ENCODE measurements at regions not wholly inside any gene's neighbourhood (a gene's known extent, or its start where the extent isn't known, plus 50 kb on each side); places are given as distances from the start of the nearest gene placed in this dataset.
A peak's percentile ranks its signal among the peaks of the same experiment; 100 is the strongest.

DNA sequence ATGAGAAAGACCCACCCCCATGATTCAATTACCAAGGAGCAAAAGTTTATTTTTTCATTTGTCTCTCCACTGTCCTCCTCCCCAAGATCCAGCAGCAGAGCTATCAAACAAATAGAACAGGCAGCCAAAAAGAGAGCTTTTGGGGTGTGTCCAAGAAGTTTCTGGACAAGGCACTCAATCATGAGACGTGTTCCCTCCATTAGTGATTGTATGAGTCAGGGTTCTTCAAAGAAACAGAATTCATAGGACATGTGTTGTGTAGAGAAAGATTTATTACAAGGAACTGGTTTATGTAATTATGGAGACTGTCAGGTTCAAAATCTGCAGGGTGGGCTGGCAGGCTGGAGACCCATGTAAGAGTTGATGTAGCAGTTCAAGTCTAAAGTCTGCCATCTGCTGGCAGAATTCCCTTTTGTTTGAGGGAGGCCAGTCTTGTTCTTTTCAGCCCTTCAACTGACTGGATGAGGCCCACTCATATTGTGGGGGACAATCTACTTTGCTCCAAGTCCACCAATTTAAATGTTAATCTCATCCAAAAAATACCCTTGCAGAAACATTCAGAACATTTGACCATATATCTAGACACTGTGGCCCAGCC is 248.1 kb upstream of the OPRM1 start:
- no peak overlapping the region for H2BK5ac ChIP-seq (ENCODE audit: insufficient read length, low read length)
- H3K23ac ChIP-seq (ENCODE audit: insufficient read length, low read depth, low read length): no peak overlapping the region
- H2AK5ac ChIP-seq (ENCODE audit: insufficient read length, low read length): no peak overlapping the region
- no peaks in the 10 kb centered on the region for H4K20me1 ChIP-seq (ENCODE audit: control insufficient read depth, insufficient read depth, insufficient read length)
- no peaks in the 10 kb centered on the region for H3K27me3 Mint-ChIP-seq (ENCODE audit: low read depth)
- no peak overlapping the region for H3K4me2 ChIP-seq (ENCODE audit: insufficient read depth, insufficient read length, low read length)
- no peak overlapping the region for H3T11ph ChIP-seq (ENCODE audit: low read length)
- no peak overlapping the region for H4K91ac ChIP-seq (ENCODE audit: insufficient read length, low read depth, low read length)
- no peak overlapping the region for H3K27ac ChIP-seq (ENCODE audit: insufficient read length, low read depth, low read length)
- no CpG with 5 or more reads among the region's 1 CpG for WGBS (ENCODE audit: extremely low coverage, insufficient read length, low lambda C conversion rate)
- no peaks in the 10 kb centered on the region for H3K79me2 ChIP-seq (ENCODE audit: insufficient read depth, low read length)
- no peak overlapping the region for H3K4ac ChIP-seq (ENCODE audit: low read depth, low read length)
- H2BK15ac ChIP-seq (ENCODE audit: low read depth, low read length): no peak overlapping the region
- no peaks in the 10 kb centered on the region for H3K23me2 ChIP-seq (ENCODE audit: insufficient read length, low read depth, low read length, poor library complexity, severe bottlenecking)
- H2BK20ac ChIP-seq (ENCODE audit: low read depth, low read length, poor library complexity, severe bottlenecking): no peak overlapping the region
- no peak overlapping the region for H2BK12ac ChIP-seq (ENCODE audit: insufficient read length, low read depth, low read length)
- H3K4me3 Mint-ChIP-seq: no peak overlapping the region
- no peaks in the 10 kb centered on the region for H3K79me1 ChIP-seq (ENCODE audit: insufficient read depth, low read depth, low read length, poor library complexity, severe bottlenecking)
- H3K56ac ChIP-seq (ENCODE audit: insufficient read length, low read depth, low read length): no peak overlapping the region
- no peaks in the 10 kb centered on the region for H3K4me1 ChIP-seq (ENCODE audit: insufficient read depth, low read length)
- H3K4me1 Mint-ChIP-seq: no peaks in the 10 kb centered on the region
- H4K8ac ChIP-seq (replicated peaks; ENCODE audit: insufficient read length, low read depth, low read length): no peak overlapping the region
- H3K9me3 ChIP-seq (ENCODE audit: control insufficient read depth, low read depth, low read length): no peaks in the 10 kb centered on the region
- H3K18ac ChIP-seq (ENCODE audit: insufficient read length, low read depth, low read length): no peak overlapping the region
- H2BK120ac ChIP-seq (ENCODE audit: low read depth, low read length, poor library complexity, severe bottlenecking): no peak overlapping the region
- 0 out of 5 replicates have a peak, but pooled peaks cover 0 to 3% of the 10 kb centered on the region in 2 experiments for H3K9me3 Mint-ChIP-seq
- H4K5ac ChIP-seq (ENCODE audit: insufficient read length, low read depth, low read length): no peak overlapping the region
- no peaks in the 10 kb centered on the region for H3K27me3 ChIP-seq (ENCODE audit: insufficient read depth, low read length)
- H3K9ac ChIP-seq (ENCODE audit: extremely low read depth, insufficient read length, low read length): no peak overlapping the region
- no peak overlapping the region for H2AFZ ChIP-seq (ENCODE audit: low read length)
- H3K27ac Mint-ChIP-seq: no peak overlapping the region
- peak; percentile 38 for DNase-seq
- no peak overlapping the region for H3K14ac ChIP-seq (ENCODE audit: insufficient read depth, low read length)
- TF ChIP-seq, protein P1, sequence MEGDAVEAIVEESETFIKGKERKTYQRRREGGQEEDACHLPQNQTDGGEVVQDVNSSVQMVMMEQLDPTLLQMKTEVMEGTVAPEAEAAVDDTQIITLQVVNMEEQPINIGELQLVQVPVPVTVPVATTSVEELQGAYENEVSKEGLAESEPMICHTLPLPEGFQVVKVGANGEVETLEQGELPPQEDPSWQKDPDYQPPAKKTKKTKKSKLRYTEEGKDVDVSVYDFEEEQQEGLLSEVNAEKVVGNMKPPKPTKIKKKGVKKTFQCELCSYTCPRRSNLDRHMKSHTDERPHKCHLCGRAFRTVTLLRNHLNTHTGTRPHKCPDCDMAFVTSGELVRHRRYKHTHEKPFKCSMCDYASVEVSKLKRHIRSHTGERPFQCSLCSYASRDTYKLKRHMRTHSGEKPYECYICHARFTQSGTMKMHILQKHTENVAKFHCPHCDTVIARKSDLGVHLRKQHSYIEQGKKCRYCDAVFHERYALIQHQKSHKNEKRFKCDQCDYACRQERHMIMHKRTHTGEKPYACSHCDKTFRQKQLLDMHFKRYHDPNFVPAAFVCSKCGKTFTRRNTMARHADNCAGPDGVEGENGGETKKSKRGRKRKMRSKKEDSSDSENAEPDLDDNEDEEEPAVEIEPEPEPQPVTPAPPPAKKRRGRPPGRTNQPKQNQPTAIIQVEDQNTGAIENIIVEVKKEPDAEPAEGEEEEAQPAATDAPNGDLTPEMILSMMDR (conservative IDR thresholded peaks at IDR 0.05): peak; percentile 62
- no peaks in the 10 kb centered on the region; a peak in 1 of 7 replicates for H3K36me3 Mint-ChIP-seq (ENCODE audit: insufficient read depth in 1 of 3, low read depth in 3 of 3)
